ENCODE measurements at regions not wholly inside any gene's neighbourhood (a gene's known extent, or its start where the extent isn't known, plus 50 kb on each side); places are given as distances from the start of the nearest gene placed in this dataset.
A peak's percentile ranks its signal among the peaks of the same experiment; 100 is the strongest.

DNA sequence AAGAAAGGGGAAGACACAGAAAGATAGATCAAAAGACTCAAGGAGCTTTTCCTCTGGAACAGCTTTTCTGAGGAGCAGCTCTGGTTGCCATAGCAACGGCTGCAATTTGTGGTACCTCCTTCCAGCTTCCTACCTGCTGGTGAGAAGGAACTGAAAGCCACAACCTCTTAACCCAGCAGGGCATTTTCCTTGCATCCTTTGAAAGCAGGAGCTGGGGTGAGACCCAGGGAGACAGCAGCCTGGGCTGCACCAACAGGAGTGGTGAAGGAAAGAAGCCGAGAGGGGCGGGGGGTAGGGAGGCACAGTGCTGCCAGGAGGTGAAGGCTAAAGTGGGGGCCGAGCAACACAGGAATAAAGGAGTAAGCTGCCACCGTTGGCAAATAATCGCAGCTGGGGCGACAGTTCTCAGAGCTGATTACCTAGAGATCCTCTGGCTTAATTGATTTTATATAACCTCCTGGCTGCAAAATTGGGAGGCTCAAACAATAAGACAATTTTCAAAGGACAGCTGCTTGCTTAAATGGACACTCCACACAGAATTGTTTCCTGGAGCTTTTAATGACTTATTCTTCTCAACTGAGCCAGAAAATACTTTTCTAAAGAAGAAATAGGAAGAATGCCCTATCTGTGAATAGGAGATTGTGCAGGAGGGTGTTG lies 129.4 kb downstream of the RPAP3 start:
- no peak overlapping the region for H3K4me3 ChIP-seq (ENCODE audit: control insufficient read depth in 1 of 7, extremely low read depth in 1 of 7, insufficient read depth in 4 of 7, low read depth in 2 of 7, low read length in 6 of 7)
- WGBS (ENCODE audit: insufficient coverage) = 76% methylated on average over 7 of the region's 7 CpGs
- H3K27ac ChIP-seq (ENCODE audit: insufficient read depth in 1 of 2, low read depth in 1 of 2, low read length in 2 of 2, poor library complexity in 1 of 2, severe bottlenecking in 2 of 2) = no peak overlapping the region
- POLR2A ChIA-PET = no interaction called here
- DNase-seq = no peak
- no peaks in the 10 kb centered on the region for H3K36me3 ChIP-seq (ENCODE audit: control insufficient read depth in 4 of 4, insufficient read depth in 4 of 4, low read length in 3 of 4)
- no peaks in the 10 kb centered on the region for H3K27me3 ChIP-seq (replicated peaks in 2 of 5; ENCODE audit: control insufficient read depth in 4 of 5, insufficient read depth in 5 of 5, low read length in 4 of 5)
- CTCF ChIA-PET = no interaction called here
- H3K9me3 ChIP-seq (ENCODE audit: control extremely low read depth in 1 of 5, control insufficient read depth in 4 of 5, insufficient read depth in 2 of 5, low read depth in 1 of 5, low read length in 4 of 5) = no peaks in the 10 kb centered on the region
- H3K4me1 ChIP-seq (ENCODE audit: control extremely low read depth in 1 of 4, control insufficient read depth in 4 of 4, insufficient read depth in 4 of 4, low read length in 3 of 4) = no peaks in the 10 kb centered on the region

DNA sequence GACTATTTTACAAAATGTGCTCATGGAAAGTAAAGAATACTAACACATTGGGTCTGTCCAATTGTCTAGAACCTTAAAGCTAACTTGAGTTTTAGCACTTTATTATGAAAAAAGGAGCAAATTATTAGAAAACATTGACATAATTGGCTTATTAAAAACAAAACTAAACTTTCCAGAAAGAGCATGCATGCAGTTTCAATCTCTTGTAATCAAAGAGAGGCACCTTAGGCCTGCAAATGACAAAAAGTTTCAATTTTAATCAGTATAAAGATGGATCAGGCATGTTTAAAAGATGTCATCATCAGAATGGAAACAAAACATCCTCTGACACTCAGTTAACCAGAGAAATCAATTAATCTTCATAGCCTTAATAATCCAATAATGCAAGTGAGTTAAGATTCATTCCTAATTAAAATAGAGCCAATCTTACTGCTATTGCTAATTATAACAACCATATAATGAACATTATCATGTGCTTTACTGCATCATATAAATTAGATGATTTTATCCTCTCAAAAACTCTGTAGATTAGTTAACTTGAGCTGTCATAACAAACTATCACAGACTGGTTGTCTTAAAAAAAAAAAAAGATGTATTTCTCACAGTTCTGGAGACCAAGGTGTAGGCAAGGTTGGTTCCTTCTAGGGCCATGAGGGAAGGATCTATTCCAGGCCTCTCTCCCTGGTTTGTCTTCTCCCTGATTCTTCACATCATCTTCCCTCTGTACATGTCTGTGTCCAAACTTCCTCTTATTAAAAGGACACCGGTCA lies 131.4 kb downstream of the RPAP3 start:
- no peak for DNase-seq
- Histone ChIP-seq H3K27ac (ENCODE audit: insufficient read depth in 1 of 2, low read depth in 1 of 2, low read length in 2 of 2, poor library complexity in 1 of 2, severe bottlenecking in 2 of 2) (no peak overlapping the region), H3K4me1 (ENCODE audit: control extremely low read depth in 1 of 4, control insufficient read depth in 4 of 4, insufficient read depth in 4 of 4, low read length in 3 of 4) (no peaks in the 10 kb centered on the region), H3K4me3 (ENCODE audit: control insufficient read depth in 1 of 7, extremely low read depth in 1 of 7, insufficient read depth in 4 of 7, low read depth in 2 of 7, low read length in 6 of 7) (no peak overlapping the region), H3K36me3 (ENCODE audit: control insufficient read depth in 4 of 4, insufficient read depth in 4 of 4, low read length in 3 of 4) (no peaks in the 10 kb centered on the region), H3K27me3 (replicated peaks in 2 of 5; ENCODE audit: control insufficient read depth in 4 of 5, insufficient read depth in 5 of 5, low read length in 4 of 5) (no peaks in the 10 kb centered on the region), H3K9me3 (ENCODE audit: control extremely low read depth in 1 of 5, control insufficient read depth in 4 of 5, insufficient read depth in 2 of 5, low read depth in 1 of 5, low read length in 4 of 5) (no peaks in the 10 kb centered on the region)
- CTCF ChIA-PET = no interaction called here
- POLR2A ChIA-PET = no interaction called here
- WGBS (ENCODE audit: insufficient coverage) = no CpG with 5 or more reads among the region's 1 CpG

DNA sequence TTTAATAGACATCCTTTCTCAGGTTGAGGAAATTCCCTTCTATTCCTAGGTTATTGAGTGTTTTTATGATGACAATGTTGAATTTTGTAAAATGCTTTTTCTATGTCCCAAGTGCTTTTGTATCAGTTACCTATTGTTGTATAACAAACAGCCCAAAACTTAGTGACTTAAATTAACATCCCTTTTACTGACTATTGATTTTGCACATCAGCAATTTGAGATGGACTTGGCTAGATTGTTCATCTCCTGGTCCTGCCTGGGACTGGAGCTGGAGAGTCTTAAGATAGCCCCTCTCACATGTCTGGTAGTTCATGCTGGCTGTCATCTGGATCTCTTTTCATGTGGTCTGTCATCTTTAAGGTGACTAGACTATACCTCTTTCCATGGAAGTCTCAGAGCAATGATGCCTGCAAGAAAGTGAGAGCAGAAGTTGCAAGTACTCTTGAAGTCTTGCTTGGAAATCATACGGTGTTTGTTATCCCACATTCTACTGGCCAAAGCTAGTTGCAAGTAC lies 132.6 kb downstream of the RPAP3 start:
- WGBS (ENCODE audit: insufficient coverage) = 100% methylated on average over 1 of the region's 1 CpG
- Histone ChIP-seq H3K4me1 (ENCODE audit: control extremely low read depth in 1 of 4, control insufficient read depth in 4 of 4, insufficient read depth in 4 of 4, low read length in 3 of 4) (no peaks in the 10 kb centered on the region), H3K9me3 (ENCODE audit: control extremely low read depth in 1 of 5, control insufficient read depth in 4 of 5, insufficient read depth in 2 of 5, low read depth in 1 of 5, low read length in 4 of 5) (no peaks in the 10 kb centered on the region), H3K4me3 (ENCODE audit: control insufficient read depth in 1 of 7, extremely low read depth in 1 of 7, insufficient read depth in 4 of 7, low read depth in 2 of 7, low read length in 6 of 7) (no peak overlapping the region), H3K27me3 (replicated peaks in 2 of 5; ENCODE audit: control insufficient read depth in 4 of 5, insufficient read depth in 5 of 5, low read length in 4 of 5) (no peaks in the 10 kb centered on the region), H3K27ac (ENCODE audit: insufficient read depth in 1 of 2, low read depth in 1 of 2, low read length in 2 of 2, poor library complexity in 1 of 2, severe bottlenecking in 2 of 2) (no peak overlapping the region), H3K36me3 (ENCODE audit: control insufficient read depth in 4 of 4, insufficient read depth in 4 of 4, low read length in 3 of 4) (no peaks in the 10 kb centered on the region)
- POLR2A ChIA-PET = no interaction called here
- CTCF ChIA-PET = no interaction called here
- no peak for DNase-seq

DNA sequence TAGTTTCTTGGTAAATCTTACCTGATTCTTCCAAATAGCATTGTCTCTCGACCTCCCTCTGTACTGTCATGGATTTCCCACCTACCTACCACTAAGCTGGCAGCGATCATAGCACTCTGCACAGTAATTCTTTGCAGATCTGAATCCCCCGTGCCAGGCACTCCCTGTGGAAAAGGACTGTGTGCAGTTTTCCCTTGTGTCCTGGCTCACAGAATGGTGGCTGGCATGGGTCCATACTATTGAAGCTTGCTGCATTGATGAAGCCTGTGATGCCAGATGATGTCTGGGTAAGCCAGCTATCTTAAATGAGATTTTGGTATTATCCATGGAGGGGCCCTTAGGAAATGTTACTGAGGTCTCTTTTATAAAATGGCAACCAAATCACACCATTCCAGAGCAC lies 135.7 kb downstream of the RPAP3 start:
- CTCF ChIA-PET = interaction anchor here (1.2 kb wide), 1 partner anchor 550 kb away, joined by 3 read pairs; no protein-coding TSS in a partner anchor

DNA sequence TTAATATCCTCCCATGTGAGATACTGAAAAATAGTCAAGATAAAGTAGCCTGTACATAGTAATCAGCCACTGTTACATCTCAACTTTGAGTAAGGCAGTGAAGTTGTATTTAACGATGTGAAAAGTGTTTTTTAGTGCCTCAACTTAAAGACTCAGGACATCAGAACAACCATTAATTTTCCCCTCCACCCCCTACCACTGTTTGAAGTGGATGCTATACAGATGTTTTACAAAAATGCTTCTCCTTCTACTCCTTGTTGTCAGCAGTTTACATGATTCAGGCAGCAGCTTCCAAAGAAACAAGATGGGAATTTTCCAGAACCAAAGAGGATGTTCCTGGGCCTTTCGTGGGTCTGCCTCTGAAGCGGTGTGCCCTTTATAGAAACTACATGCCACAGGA lies 143.6 kb downstream of the RPAP3 start:
- DNase-seq = no peak
- WGBS (ENCODE audit: insufficient coverage) = no CpG with 5 or more reads among the region's 3 CpGs
- ChIA-PET CTCF (no interaction called here), POLR2A (no interaction called here)
- no peak overlapping the region for H3K27ac ChIP-seq (ENCODE audit: insufficient read depth in 1 of 2, low read depth in 1 of 2, low read length in 2 of 2, poor library complexity in 1 of 2, severe bottlenecking in 2 of 2)
- peaks cover 0 to 1% (median 0%) of the 10 kb centered on the region in 5 experiments for H3K9me3 ChIP-seq (ENCODE audit: control extremely low read depth in 1 of 5, control insufficient read depth in 4 of 5, insufficient read depth in 2 of 5, low read depth in 1 of 5, low read length in 4 of 5)
- no peaks in the 10 kb centered on the region for H3K4me1 ChIP-seq (ENCODE audit: control extremely low read depth in 1 of 4, control insufficient read depth in 4 of 4, insufficient read depth in 4 of 4, low read length in 3 of 4)
- no peaks in the 10 kb centered on the region for H3K27me3 ChIP-seq (replicated peaks in 2 of 5; ENCODE audit: control insufficient read depth in 4 of 5, insufficient read depth in 5 of 5, low read length in 4 of 5)
- H3K4me3 ChIP-seq (ENCODE audit: control insufficient read depth in 1 of 7, extremely low read depth in 1 of 7, insufficient read depth in 4 of 7, low read depth in 2 of 7, low read length in 6 of 7) = no peak overlapping the region
- no peaks in the 10 kb centered on the region for H3K36me3 ChIP-seq (ENCODE audit: control insufficient read depth in 4 of 4, insufficient read depth in 4 of 4, low read length in 3 of 4)

More for the DNA sequence above, 135.7 kb downstream of the RPAP3 start:
- Histone ChIP-seq H3K36me3 (ENCODE audit: control insufficient read depth in 4 of 4, insufficient read depth in 4 of 4, low read length in 3 of 4) (no peaks in the 10 kb centered on the region), H3K27ac (ENCODE audit: insufficient read depth in 1 of 2, low read depth in 1 of 2, low read length in 2 of 2, poor library complexity in 1 of 2, severe bottlenecking in 2 of 2) (no peak overlapping the region), H3K27me3 (replicated peaks in 2 of 5; ENCODE audit: control insufficient read depth in 4 of 5, insufficient read depth in 5 of 5, low read length in 4 of 5) (no peaks in the 10 kb centered on the region), H3K9me3 (ENCODE audit: control extremely low read depth in 1 of 5, control insufficient read depth in 4 of 5, insufficient read depth in 2 of 5, low read depth in 1 of 5, low read length in 4 of 5) (peaks cover 0 to 1% (median 0%) of the 10 kb centered on the region in 5 experiments), H3K4me3 (ENCODE audit: control insufficient read depth in 1 of 7, extremely low read depth in 1 of 7, insufficient read depth in 4 of 7, low read depth in 2 of 7, low read length in 6 of 7) (no peak overlapping the region), H3K4me1 (ENCODE audit: control extremely low read depth in 1 of 4, control insufficient read depth in 4 of 4, insufficient read depth in 4 of 4, low read length in 3 of 4) (no peaks in the 10 kb centered on the region)
- DNase-seq = no peak
- WGBS (ENCODE audit: insufficient coverage) = 88% methylated on average over 3 of the region's 3 CpGs
- POLR2A ChIA-PET = no interaction called here

DNA sequence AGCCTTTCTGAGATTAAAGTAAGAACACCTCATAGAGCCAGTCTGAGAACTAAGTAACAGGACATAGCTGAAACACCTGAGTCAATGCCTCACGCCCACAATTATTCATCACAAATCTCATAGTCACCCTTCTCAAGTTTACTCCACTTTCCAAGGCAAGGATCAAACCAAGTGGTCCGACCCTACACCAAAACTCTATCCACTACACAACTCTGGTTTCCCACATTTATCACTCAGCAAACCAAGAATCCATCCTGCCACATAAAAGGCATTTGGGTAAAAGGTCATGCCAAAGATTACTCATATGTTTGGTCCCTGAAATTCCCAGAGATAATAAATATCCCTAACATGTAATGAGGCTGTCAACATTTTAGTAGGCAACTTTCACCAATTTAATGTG lies 144.1 kb downstream of the RPAP3 start:
- no peak for DNase-seq
- Histone ChIP-seq H3K4me1 (ENCODE audit: control extremely low read depth in 1 of 4, control insufficient read depth in 4 of 4, insufficient read depth in 4 of 4, low read length in 3 of 4) (no peaks in the 10 kb centered on the region), H3K27me3 (replicated peaks in 2 of 5; ENCODE audit: control insufficient read depth in 4 of 5, insufficient read depth in 5 of 5, low read length in 4 of 5) (no peaks in the 10 kb centered on the region), H3K27ac (ENCODE audit: insufficient read depth in 1 of 2, low read depth in 1 of 2, low read length in 2 of 2, poor library complexity in 1 of 2, severe bottlenecking in 2 of 2) (no peak overlapping the region), H3K9me3 (ENCODE audit: control extremely low read depth in 1 of 5, control insufficient read depth in 4 of 5, insufficient read depth in 2 of 5, low read depth in 1 of 5, low read length in 4 of 5) (peaks cover 0 to 1% (median 0%) of the 10 kb centered on the region in 5 experiments), H3K4me3 (ENCODE audit: control insufficient read depth in 1 of 7, extremely low read depth in 1 of 7, insufficient read depth in 4 of 7, low read depth in 2 of 7, low read length in 6 of 7) (no peak overlapping the region), H3K36me3 (ENCODE audit: control insufficient read depth in 4 of 4, insufficient read depth in 4 of 4, low read length in 3 of 4) (no peaks in the 10 kb centered on the region)
- CTCF ChIA-PET = no interaction called here
- POLR2A ChIA-PET = interaction anchor here (0.6 kb wide), 1 partner anchor 1344 kb away, joined by 3 read pairs; no protein-coding TSS in a partner anchor
- WGBS (ENCODE audit: insufficient coverage) = 83% methylated on average over 2 of the region's 2 CpGs

DNA sequence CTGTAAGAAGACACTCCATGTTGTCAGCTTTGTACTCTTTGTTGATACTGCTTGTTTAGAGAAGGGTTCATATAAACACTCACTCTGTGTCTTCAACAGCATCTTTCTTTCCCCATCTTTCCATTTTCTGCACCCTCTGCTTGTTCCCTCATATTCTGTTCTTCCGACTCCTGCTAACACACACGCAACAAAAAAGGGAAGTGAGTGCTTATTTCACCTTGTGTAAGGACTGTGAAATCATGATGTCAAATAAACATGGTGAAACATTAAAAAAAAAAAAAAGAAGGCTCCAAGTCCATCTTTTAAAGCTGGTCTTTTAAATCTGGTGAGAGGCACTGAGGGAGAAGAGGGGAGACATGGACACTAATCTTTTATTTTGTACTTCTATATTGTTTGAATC lies 145.4 kb downstream of the RPAP3 start:
- Histone ChIP-seq H3K27ac (ENCODE audit: insufficient read depth in 1 of 2, low read depth in 1 of 2, low read length in 2 of 2, poor library complexity in 1 of 2, severe bottlenecking in 2 of 2) (no peak overlapping the region), H3K27me3 (replicated peaks in 2 of 5; ENCODE audit: control insufficient read depth in 4 of 5, insufficient read depth in 5 of 5, low read length in 4 of 5) (no peaks in the 10 kb centered on the region), H3K4me3 (ENCODE audit: control insufficient read depth in 1 of 7, extremely low read depth in 1 of 7, insufficient read depth in 4 of 7, low read depth in 2 of 7, low read length in 6 of 7) (no peak overlapping the region), H3K4me1 (ENCODE audit: control extremely low read depth in 1 of 4, control insufficient read depth in 4 of 4, insufficient read depth in 4 of 4, low read length in 3 of 4) (no peaks in the 10 kb centered on the region), H3K9me3 (ENCODE audit: control extremely low read depth in 1 of 5, control insufficient read depth in 4 of 5, insufficient read depth in 2 of 5, low read depth in 1 of 5, low read length in 4 of 5) (peaks cover 0 to 1% (median 0%) of the 10 kb centered on the region in 5 experiments), H3K36me3 (ENCODE audit: control insufficient read depth in 4 of 4, insufficient read depth in 4 of 4, low read length in 3 of 4) (no peaks in the 10 kb centered on the region)
- ChIA-PET CTCF (no interaction called here), POLR2A (no interaction called here)
- DNase-seq = peak in 2 of 3 donors; percentile 31 to 35
- WGBS (ENCODE audit: insufficient coverage) = no CpG with 5 or more reads among the region's 2 CpGs

All from common myeloid progenitor, CD34-positive (primary cell).